OCI-LY3 (cell line): ENCODE measurements at regions not wholly inside any gene's neighbourhood (a gene's known extent, or its start where the extent isn't known, plus 50 kb on each side); places are given as distances from the start of the nearest gene placed in this dataset.

ENCODE experiments used
- H2AFZ ChIP-seq: fragments of 200-600, 300-600 bp; shearing (Covaris generic); 2 replicates; pipeline ENCODE4 v1.6.0; 2014; ENCODE audit warnings: antibody characterized with exemption, low read depth, low read length
- H3K27ac ChIP-seq: fragments of 200-600, 300-600 bp; sonication (generic); 2 replicates; pipeline ENCODE4 v1.5.1; 2014; ENCODE audit warnings: mild to moderate bottlenecking, low read length, moderate library complexity, mixed read lengths
- H3K27me3 ChIP-seq: fragments of 200-600, 300-600 bp; sonication (generic); 2 replicates; pipeline ENCODE4 v1.6.1; 2014; ENCODE audit warnings: low read depth, low read length, mixed read lengths
- H3K36me3 ChIP-seq: fragments of 200-600, 300-600 bp; sonication (generic); replicated peaks from 2 replicates; pipeline ENCODE3; 2014; ENCODE audit warnings: low read depth, low read length, mixed read lengths
- H3K4me1 ChIP-seq: fragments of 300-600, 200-600 bp; sonication (generic); 2 replicates; pipeline ENCODE4 v1.6.1; 2014; ENCODE audit warnings: low read length, mixed read lengths
- H3K4me2 ChIP-seq: fragments of 200-600, 300-600 bp; sonication (generic); 2 replicates; pipeline ENCODE4 v1.6.1; 2014; ENCODE audit warnings: low read length, mixed read lengths
- H3K4me3 ChIP-seq: fragments of 300-600, 200-600 bp; sonication (generic); 2 replicates; pipeline ENCODE4 v1.5.1; 2014; ENCODE audit warnings: antibody characterized with exemption, mild to moderate bottlenecking, low read length, moderate library complexity
- H3K79me2 ChIP-seq: fragments of 300-600, 200-600 bp; shearing (Covaris generic); 2 replicates; pipeline ENCODE4 v1.6.1; 2014; ENCODE audit warnings: mild to moderate bottlenecking, low read length, mixed read lengths
- H3K9ac ChIP-seq: fragments of 300-600, 200-600 bp; shearing (Covaris generic); 2 replicates; pipeline ENCODE4 v1.6.0; 2014; ENCODE audit warnings: mild to moderate bottlenecking, low read length, moderate library complexity
- H3K9me3 ChIP-seq: fragments of 200-600, 300-600 bp; shearing (Covaris generic); 2 replicates; pipeline ENCODE4 v1.6.1; 2014; ENCODE audit warnings: low read length, mixed read lengths; ENCODE audit not compliant: insufficient read depth
- H4K20me1 ChIP-seq: fragments of 200-600, 300-600 bp; sonication (generic); 2 replicates; pipeline ENCODE4 v1.6.1; 2016; ENCODE audit warnings: low read length, mixed read lengths; ENCODE audit not compliant: insufficient read depth
- EZH2phosphoT487 ChIP-seq: fragments of 200-600 bp; shearing (Covaris generic); IDR thresholded peaks from 2 replicates; pipeline ENCODE4 v1.6.1; 2018; ENCODE audit warnings: antibody characterized with exemption, mixed run types, low read depth
- TF ChIP-seq, protein P1 (sequence below): fragments of 200-600, 300-600 bp; sonication (generic); IDR thresholded peaks from 2 replicates; pipeline ENCODE4 v1.5.1; 2014; ENCODE audit warnings: antibody characterized with exemption, low read length, low read depth

- Histone ChIP-seq H3K79me2 (no peaks in the 10 kb centered on the region), H2AFZ (no peak overlapping the region), H3K9ac (no peak overlapping the region), H3K36me3 (no peaks in the 10 kb centered on the region), H3K27me3 (no peaks in the 10 kb centered on the region), H4K20me1 (no peaks in the 10 kb centered on the region), H3K4me3 (no peak overlapping the region), H3K27ac (no peak overlapping the region), H3K4me1 (no peaks in the 10 kb centered on the region), H3K4me2 (no peak overlapping the region), H3K9me3 (no peaks in the 10 kb centered on the region)
- no peak for TF ChIP-seq EZH2phosphoT487
These were observed 120.8 kb upstream of the DSCAM start for GRCh38 chr21:40967771-40968170.

- H3K9ac ChIP-seq: no peak overlapping the region
- no peaks in the 10 kb centered on the region for H4K20me1 ChIP-seq
- H3K27me3 ChIP-seq: no peaks in the 10 kb centered on the region
- no peaks in the 10 kb centered on the region for H3K79me2 ChIP-seq
- H3K4me1 ChIP-seq: peaks cover 12% of the 10 kb centered on the region
- H3K4me3 ChIP-seq: no peak overlapping the region
- peaks cover 9% of the 10 kb centered on the region for H3K36me3 ChIP-seq
- TF ChIP-seq, protein P1, sequence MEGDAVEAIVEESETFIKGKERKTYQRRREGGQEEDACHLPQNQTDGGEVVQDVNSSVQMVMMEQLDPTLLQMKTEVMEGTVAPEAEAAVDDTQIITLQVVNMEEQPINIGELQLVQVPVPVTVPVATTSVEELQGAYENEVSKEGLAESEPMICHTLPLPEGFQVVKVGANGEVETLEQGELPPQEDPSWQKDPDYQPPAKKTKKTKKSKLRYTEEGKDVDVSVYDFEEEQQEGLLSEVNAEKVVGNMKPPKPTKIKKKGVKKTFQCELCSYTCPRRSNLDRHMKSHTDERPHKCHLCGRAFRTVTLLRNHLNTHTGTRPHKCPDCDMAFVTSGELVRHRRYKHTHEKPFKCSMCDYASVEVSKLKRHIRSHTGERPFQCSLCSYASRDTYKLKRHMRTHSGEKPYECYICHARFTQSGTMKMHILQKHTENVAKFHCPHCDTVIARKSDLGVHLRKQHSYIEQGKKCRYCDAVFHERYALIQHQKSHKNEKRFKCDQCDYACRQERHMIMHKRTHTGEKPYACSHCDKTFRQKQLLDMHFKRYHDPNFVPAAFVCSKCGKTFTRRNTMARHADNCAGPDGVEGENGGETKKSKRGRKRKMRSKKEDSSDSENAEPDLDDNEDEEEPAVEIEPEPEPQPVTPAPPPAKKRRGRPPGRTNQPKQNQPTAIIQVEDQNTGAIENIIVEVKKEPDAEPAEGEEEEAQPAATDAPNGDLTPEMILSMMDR: no peak
- no peak for TF ChIP-seq EZH2phosphoT487
- no peak overlapping the region for H3K4me2 ChIP-seq
- no peaks in the 10 kb centered on the region for H3K9me3 ChIP-seq
- no peak overlapping the region for H3K27ac ChIP-seq
- H2AFZ ChIP-seq: no peak overlapping the region
These were observed 125.2 kb upstream of the DSCAM start for GRCh38 chr21:40972151-40972550.

GRCh38 chr21:40976198-40977109, 129.5 kb upstream of the DSCAM start:
- Histone ChIP-seq H3K27me3 (no peaks in the 10 kb centered on the region), H3K4me3 (0 out of 2 replicates have a peak overlapping the region, but pooled peaks have one; percentile 9), H2AFZ (no peak overlapping the region), H3K4me1 (peaks cover 17% of the 10 kb centered on the region), H3K79me2 (no peaks in the 10 kb centered on the region), H3K27ac (peak overlapping the region; percentile 84), H3K9ac (peak overlapping the region; percentile 31; the same call in 1 of the 2 replicates), H4K20me1 (no peaks in the 10 kb centered on the region), H3K4me2 (peak overlapping the region; percentile 40), H3K36me3 (peaks cover 9% of the 10 kb centered on the region), H3K9me3 (peaks cover 5% of the 10 kb centered on the region; the same call in 1 of the 2 replicates)
- TF ChIP-seq, protein P1: no peak
- TF ChIP-seq EZH2phosphoT487: no peak

DNA sequence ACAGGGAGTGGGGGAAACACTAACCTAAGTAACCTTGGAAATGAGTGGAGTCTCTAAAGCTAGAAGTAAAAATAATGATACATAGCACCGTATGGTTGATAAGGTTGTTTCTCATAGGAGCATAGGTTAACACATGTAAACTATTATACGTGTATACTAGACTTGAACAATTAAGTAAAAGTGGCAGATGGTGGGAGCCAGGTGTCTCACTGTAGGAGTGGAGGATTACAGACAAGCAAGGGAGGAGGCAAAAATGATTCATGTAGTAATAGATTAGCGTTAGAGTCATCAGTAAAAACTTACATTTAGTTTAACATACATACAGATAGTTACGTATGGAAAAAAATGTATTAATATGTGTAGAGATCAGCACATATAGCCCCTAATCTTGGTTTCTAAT, 138.4 kb upstream of the DSCAM start:
- no peak overlapping the region for H3K4me2 ChIP-seq
- no peak overlapping the region for H3K27ac ChIP-seq
- H3K9ac ChIP-seq: no peak overlapping the region
- H3K79me2 ChIP-seq: no peaks in the 10 kb centered on the region
- H3K4me1 ChIP-seq: no peaks in the 10 kb centered on the region
- no peaks in the 10 kb centered on the region for H4K20me1 ChIP-seq
- H2AFZ ChIP-seq: no peak overlapping the region
- TF ChIP-seq, protein P1: no peak
- TF ChIP-seq EZH2phosphoT487: no peak
- H3K36me3 ChIP-seq: no peaks in the 10 kb centered on the region
- H3K27me3 ChIP-seq: no peaks in the 10 kb centered on the region
- peaks cover 5% of the 10 kb centered on the region; the same call in 1 of the 2 replicates for H3K9me3 ChIP-seq
- H3K4me3 ChIP-seq: no peak overlapping the region
